GM12872 (cell line): ENCODE measurements at regions not wholly inside any gene's neighbourhood (a gene's known extent, or its start where the extent isn't known, plus 50 kb on each side); places are given as distances from the start of the nearest gene placed in this dataset.

Experiments used
- TF ChIP-seq, protein P1 (sequence below): IDR thresholded peaks from 3 replicates; pipeline ENCODE4 v1.5.1; 2011; ENCODE audit warnings: low read depth, mild to moderate bottlenecking, low read length, moderate library complexity; ENCODE audit not compliant: insufficient read depth

DNA sequence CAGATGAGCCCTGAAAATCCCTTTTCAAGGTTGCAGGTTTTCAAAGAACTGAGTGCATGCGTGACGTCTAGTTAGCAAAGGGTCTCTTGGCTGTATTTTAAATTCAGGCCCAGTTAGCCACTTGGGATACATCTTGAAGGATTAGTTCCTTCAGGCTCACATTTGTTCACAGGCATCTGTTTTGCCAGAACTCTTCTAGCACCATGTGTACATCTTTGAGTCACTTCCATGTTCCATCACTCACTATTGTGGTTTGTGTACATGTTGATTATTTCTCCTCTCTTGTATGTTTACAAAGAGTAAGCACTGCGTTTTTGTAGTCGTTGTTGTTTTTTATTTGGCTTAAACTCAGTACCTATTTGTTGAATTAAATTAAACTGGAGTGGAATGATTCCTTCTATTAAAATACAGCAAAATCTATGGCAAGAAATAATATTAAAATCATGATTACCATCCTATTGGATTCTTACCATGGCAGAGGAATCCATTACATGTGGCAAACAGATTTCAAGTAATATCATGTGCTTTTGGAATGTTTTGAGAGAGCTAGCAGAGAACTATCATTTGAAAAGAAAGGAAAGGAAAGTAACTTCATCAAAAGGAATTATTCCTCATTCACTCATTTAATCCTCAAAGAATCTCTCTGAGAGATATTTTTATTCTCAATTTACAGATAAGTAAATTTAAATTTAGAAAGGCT lies 438.9 kb upstream of the FAR2 start:
- TF ChIP-seq, protein P1, sequence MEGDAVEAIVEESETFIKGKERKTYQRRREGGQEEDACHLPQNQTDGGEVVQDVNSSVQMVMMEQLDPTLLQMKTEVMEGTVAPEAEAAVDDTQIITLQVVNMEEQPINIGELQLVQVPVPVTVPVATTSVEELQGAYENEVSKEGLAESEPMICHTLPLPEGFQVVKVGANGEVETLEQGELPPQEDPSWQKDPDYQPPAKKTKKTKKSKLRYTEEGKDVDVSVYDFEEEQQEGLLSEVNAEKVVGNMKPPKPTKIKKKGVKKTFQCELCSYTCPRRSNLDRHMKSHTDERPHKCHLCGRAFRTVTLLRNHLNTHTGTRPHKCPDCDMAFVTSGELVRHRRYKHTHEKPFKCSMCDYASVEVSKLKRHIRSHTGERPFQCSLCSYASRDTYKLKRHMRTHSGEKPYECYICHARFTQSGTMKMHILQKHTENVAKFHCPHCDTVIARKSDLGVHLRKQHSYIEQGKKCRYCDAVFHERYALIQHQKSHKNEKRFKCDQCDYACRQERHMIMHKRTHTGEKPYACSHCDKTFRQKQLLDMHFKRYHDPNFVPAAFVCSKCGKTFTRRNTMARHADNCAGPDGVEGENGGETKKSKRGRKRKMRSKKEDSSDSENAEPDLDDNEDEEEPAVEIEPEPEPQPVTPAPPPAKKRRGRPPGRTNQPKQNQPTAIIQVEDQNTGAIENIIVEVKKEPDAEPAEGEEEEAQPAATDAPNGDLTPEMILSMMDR: no peak

DNA sequence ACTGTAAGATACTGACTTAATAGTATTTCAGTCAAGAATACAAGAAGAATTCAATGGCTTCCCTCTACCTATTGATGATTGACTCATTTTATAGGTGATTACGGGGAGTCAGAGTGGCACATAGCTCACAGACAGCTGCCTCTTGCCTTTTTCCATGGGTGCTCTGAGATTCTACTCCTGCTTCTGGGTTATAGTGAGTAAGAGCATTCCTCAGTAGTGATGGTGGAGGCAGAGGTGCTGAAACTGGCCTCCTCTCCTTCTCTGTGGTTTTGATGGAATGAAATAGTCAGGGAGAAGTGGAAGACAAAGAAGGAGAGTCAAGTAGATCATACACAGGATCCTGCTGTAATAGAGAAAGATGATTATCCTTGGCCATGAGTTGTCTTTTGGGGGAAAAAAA lies 438.2 kb upstream of the FAR2 start:
- TF ChIP-seq, protein P1: no peak

DNA sequence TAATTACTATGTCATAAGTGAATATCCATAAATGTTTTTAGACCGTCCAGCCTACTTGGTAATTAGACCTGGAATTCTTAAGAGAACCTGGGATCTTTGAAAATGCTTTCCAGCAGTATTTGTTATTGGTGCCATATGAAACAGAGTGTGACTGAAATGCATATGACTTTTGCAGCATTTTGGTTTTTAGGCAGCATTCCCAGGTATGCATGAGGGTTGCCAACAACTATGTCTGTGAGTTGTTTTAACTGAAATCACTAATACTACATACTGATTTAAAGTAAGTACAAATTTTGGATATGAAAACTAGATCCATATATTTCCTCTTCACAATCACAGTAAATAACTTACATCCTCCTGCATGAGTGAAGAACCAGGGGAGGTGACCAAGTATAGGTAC lies 437.7 kb upstream of the FAR2 start:
- TF ChIP-seq, protein P1: no peak

DNA sequence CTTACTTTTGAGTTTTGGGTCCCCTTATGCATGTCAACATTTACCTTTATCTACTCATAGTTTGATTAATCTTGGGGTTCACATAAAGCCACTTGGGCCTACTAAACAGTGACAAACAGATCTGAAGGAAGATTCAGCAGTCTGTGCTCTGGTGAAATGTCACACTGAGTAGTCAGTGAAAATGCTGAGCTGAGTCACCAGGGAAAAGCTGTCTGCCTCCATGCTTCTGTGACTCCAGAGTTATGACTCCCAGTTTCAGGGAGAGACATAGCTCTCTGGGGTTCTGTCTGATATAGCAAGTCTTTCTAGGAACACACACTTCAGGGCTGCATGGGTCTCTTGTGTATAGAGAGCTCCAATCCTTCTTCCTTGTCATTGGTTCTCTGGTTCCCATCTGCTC lies 406.3 kb upstream of the FAR2 start:
- TF ChIP-seq, protein P1: no peak

DNA sequence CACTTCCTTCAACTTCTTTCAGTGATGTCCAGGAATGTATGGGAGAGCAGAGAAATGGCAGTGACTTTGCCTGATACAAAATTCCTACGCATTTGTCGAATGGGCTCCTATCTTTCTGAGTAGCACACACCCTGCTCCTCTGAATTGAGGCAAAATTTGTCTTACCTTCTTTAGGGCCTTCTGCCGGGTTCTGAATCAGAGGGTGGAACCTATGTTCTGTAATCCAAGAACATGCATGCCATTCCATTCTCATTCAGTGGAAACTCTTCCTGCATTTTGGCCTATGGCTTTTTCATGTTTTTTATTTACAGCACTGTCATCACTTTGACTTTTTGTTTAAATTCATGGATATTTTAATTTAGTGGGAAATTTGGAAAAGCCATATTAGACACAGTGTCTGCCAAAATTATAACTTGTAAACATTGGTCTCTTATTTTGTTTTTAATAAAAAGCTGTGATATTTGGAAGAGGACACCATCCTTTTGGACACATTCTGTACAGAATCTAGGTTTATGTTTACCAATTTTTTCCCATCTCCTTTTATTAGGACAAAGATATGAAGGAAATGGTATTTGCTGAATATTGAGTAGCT lies 402.2 kb upstream of the FAR2 start:
- TF ChIP-seq, protein P1: no peak

DNA sequence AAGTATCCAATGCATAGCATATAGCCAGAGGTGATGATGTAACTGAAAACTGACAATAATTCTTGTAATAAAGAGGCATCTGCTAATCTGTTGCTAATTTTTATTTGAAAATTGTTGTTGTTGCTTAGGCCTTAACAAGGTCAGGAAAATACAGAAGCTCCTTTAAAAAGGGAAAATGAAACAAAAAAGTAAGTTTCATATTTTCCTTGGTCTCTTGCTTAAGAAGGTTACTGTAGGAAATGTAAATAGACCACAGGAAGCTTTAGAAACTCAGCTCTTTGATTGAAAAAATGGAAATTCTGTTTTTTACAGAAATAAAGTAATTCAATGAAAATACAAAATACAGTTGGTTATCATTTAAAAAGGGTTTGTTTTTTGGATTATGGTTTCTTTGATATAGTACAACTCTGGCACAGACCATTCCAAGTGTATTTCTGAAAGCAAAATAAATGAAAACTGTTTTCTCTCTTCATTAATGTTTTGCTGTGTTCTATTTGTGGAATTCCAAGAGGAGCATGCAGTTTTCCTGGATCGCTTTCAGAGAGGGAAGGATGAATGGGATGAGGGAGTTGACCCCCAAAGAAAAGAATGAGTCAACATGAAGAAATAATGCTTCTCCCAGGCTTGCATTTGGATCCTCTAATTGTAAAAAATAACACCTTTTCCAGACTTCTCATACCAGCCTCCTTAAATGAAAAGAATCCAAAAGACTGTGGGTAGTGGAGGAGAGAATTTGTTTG lies 398.0 kb upstream of the FAR2 start:
- TF ChIP-seq, protein P1: no peak

DNA sequence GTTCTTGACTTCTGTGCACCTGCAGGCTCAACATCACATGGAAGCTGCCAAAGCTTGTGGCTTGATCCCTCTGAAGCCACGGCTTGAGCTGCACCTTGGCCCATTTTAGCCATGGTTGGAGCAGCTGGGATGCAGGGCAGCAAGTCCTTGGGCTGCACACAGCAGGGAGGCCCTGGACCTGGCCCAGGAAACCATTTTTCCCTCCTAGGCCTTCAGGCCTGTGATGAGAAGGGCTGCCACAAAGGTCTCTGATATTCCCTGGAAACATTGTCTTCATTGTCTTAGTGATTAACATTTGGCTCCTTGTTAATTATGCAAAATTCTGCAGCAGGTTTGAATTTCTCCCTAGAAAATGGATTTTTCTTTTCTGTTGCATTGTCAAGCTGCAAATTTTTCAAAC lies 394.1 kb upstream of the FAR2 start:
- TF ChIP-seq, protein P1: no peak
